SU-DHL-6 (cell line): ENCODE measurements at regions not wholly inside any gene's neighbourhood (a gene's known extent, or its start where the extent isn't known, plus 50 kb on each side); places are given as distances from the start of the nearest gene placed in this dataset.

Experiments used
- CTCF ChIP-seq: fragments of 200-600 bp; sonication (generic); IDR thresholded peaks from one replicate; pipeline ENCODE4 v1.5.1; 2017; ENCODE audit warnings: antibody characterized with exemption, mild to moderate bottlenecking, low read length, moderate library complexity; ENCODE audit not compliant: insufficient read depth, poor library complexity, severe bottlenecking
- EZH2phosphoT487 ChIP-seq: fragments of 200-600 bp; sonication (generic), shearing (Covaris generic); conservative IDR thresholded peaks from 2 replicates; pipeline ENCODE4 v1.6.1; 2018; ENCODE audit warnings: mild to moderate bottlenecking, antibody characterized with exemption, low read length, moderate library complexity, mixed read lengths

GRCh38 chr12:59388694-59389093, 207.1 kb upstream of the SLC16A7 start:
- TF ChIP-seq CTCF (no peak), EZH2phosphoT487 (no peak)
